Cardiac muscle cell (in vitro differentiated cells and primary cell): ENCODE measurements at regions not wholly inside any gene's neighbourhood (a gene's known extent, or its start where the extent isn't known, plus 50 kb on each side); places are given as distances from the start of the nearest gene placed in this dataset.

Source experiments
- DNase-seq, 2 donors: peaks; one replicate each; pipeline versions ENCODE4 v3.0.0 to v3.0.0-alpha.2; 2010 to 2017; ENCODE audit warnings: low read depth in 1 of 2, low spot score in 1 of 2
- H3K27ac ChIP-seq: fragments of 200-600 bp; sonication (generic); 2 replicates; pipeline ENCODE4 v1.5.1; 2016
- H3K27me3 ChIP-seq: fragments of 200-600 bp; sonication (generic); 2 replicates; pipeline ENCODE4 v1.6.0; 2016; ENCODE audit warnings: control low read depth
- H3K36me3 ChIP-seq: fragments of 200-600 bp; sonication (generic); 2 replicates; pipeline ENCODE4 v1.5.1; 2016; ENCODE audit warnings: control low read depth
- H3K4me1 ChIP-seq: fragments of 200-600 bp; sonication (generic); 2 replicates; pipeline ENCODE4 v1.8.1; 2017; ENCODE audit warnings: low read depth, mild to moderate bottlenecking, mixed run types
- H3K4me3 ChIP-seq: fragments of 200-600 bp; sonication (generic); 2 replicates; pipeline ENCODE4 v1.5.1; 2016; ENCODE audit warnings: mild to moderate bottlenecking
- H3K9me3 ChIP-seq: fragments of 200-600 bp; sonication (generic); 2 replicates; pipeline ENCODE4 v1.5.1; 2017; ENCODE audit warnings: low read depth, mild to moderate bottlenecking, control low read depth
- TF ChIP-seq, protein P1 (sequence below): IDR thresholded peaks from 2 replicates; pipeline ENCODE4 v1.5.1; 2012; ENCODE audit warnings: low read depth, mild to moderate bottlenecking, low read length

GRCh38 chr16:86205521-86206245 is 304.6 kb upstream of the FOXF1 start:
- Histone ChIP-seq H3K4me1 (peaks cover 14% of the 10 kb centered on the region), H3K9me3 (no peaks in the 10 kb centered on the region), H3K27ac (peak overlapping the region; percentile 18), H3K36me3 (no peaks in the 10 kb centered on the region), H3K27me3 (no peaks in the 10 kb centered on the region), H3K4me3 (no peak overlapping the region)
- DNase-seq = peak in 1 of 2 donors; percentile 58
- TF ChIP-seq, protein P1, sequence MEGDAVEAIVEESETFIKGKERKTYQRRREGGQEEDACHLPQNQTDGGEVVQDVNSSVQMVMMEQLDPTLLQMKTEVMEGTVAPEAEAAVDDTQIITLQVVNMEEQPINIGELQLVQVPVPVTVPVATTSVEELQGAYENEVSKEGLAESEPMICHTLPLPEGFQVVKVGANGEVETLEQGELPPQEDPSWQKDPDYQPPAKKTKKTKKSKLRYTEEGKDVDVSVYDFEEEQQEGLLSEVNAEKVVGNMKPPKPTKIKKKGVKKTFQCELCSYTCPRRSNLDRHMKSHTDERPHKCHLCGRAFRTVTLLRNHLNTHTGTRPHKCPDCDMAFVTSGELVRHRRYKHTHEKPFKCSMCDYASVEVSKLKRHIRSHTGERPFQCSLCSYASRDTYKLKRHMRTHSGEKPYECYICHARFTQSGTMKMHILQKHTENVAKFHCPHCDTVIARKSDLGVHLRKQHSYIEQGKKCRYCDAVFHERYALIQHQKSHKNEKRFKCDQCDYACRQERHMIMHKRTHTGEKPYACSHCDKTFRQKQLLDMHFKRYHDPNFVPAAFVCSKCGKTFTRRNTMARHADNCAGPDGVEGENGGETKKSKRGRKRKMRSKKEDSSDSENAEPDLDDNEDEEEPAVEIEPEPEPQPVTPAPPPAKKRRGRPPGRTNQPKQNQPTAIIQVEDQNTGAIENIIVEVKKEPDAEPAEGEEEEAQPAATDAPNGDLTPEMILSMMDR = no peak

DNA sequence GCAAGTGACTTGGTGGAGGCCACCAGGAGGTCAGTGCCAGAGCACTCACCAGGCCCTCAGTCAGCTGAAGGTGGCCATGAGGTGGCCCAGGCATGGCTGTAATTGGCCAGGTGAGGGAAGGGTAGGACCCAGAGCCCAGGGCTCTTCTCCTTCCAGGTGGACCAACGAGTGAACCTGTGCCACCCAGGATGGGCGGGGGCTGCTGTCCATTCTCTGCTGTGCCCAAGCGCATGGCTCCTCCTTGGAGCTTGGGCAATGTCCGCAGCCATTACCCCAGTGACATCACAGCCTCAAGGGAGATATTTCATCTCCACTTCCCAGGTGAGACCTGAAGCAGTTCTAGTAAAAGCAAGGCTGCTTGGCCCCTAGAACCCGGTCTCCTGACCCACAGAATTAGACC is 303.0 kb upstream of the FOXF1 start:
- H3K4me1 ChIP-seq = peaks cover 7% of the 10 kb centered on the region
- TF ChIP-seq, protein P1 = no peak
- DNase-seq = no peak
- no peaks in the 10 kb centered on the region for H3K36me3 ChIP-seq
- no peak overlapping the region for H3K4me3 ChIP-seq
- no peak overlapping the region for H3K27ac ChIP-seq
- H3K9me3 ChIP-seq = no peaks in the 10 kb centered on the region
- H3K27me3 ChIP-seq = no peaks in the 10 kb centered on the region

DNA sequence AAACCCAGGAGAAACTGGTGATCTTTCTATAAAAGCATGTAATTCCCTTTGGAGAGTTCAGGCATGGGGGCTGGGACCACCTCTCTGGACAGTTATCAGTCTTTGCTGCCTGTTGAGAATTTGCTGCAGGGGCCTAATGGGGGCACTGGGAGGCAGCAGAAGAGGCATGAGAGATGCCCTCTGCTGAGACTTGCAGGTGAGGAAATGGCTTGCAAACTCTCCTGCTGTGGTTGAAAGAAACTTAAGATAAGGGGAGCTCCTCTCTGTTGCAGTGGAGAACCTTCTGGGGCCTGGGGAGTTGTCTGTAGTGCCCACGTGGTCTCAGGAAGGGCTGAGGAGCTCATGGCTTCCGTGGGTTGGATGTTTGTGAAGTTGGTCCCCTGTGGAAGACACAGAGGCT is 301.1 kb upstream of the FOXF1 start:
- peaks cover 7% of the 10 kb centered on the region for H3K4me1 ChIP-seq
- TF ChIP-seq, protein P1 = no peak
- H3K27me3 ChIP-seq = no peaks in the 10 kb centered on the region
- no peak for DNase-seq
- no peak overlapping the region for H3K27ac ChIP-seq
- no peaks in the 10 kb centered on the region for H3K9me3 ChIP-seq
- H3K4me3 ChIP-seq = no peak overlapping the region
- H3K36me3 ChIP-seq = no peaks in the 10 kb centered on the region

- Histone ChIP-seq H3K27me3 (no peaks in the 10 kb centered on the region), H3K27ac (no peak overlapping the region), H3K36me3 (no peaks in the 10 kb centered on the region), H3K4me3 (no peak overlapping the region), H3K4me1 (peaks cover 7% of the 10 kb centered on the region), H3K9me3 (no peaks in the 10 kb centered on the region)
- TF ChIP-seq, protein P1 = no peak
- DNase-seq = no peak
Measured at GRCh38 chr16:86210403-86211193, 299.7 kb upstream of the FOXF1 start.

DNA sequence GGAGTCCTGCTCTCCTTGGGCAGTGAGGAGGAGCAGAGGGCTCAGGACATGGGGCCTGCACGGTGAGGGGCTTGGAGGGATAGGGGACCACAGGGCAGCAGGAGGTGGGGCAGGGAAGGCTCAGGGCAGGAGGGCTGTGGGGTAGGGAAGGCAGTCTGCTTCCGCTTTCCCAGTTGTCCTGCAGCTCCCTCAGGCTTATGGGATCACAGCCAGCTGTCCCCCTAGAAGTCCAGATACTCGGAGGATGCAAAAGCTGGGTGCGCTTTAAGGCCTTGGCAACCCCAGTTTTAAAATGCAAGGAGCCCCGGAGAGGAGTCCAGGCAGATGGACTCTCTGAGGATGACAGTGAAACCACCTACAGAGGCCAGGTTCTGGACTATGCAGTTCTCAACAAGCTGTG is 299.1 kb upstream of the FOXF1 start:
- H3K27me3 ChIP-seq = no peaks in the 10 kb centered on the region
- TF ChIP-seq, protein P1 = no peak
- H3K36me3 ChIP-seq = no peaks in the 10 kb centered on the region
- no peak overlapping the region for H3K27ac ChIP-seq
- peaks cover 7% of the 10 kb centered on the region for H3K4me1 ChIP-seq
- H3K9me3 ChIP-seq = no peaks in the 10 kb centered on the region
- DNase-seq = no peak
- H3K4me3 ChIP-seq = no peak overlapping the region
